Activated naive CD8-positive, alpha-beta T cell treated with anti-CD3 and anti-CD28 coated beads for 36 hours (primary cell): ENCODE measurements at regions not wholly inside any gene's neighbourhood (a gene's known extent, or its start where the extent isn't known, plus 50 kb on each side); places are given as distances from the start of the nearest gene placed in this dataset.

Experiments used
- DNase-seq: peaks from one replicate; pipeline ENCODE4 v3.0.0; 2021
- H3K27ac Mint-ChIP-seq: one replicate; pipeline ENCODE4 v1.8.0; 2022; ENCODE audit warnings: mild to moderate bottlenecking, moderate library complexity, mixed read lengths
- H3K27me3 Mint-ChIP-seq: one replicate; pipeline ENCODE4 v1.8.0; 2022; ENCODE audit warnings: mild to moderate bottlenecking, mixed read lengths
- H3K36me3 Mint-ChIP-seq: one replicate; pipeline ENCODE4 v1.8.0; 2021; ENCODE audit warnings: mild to moderate bottlenecking, mixed read lengths
- H3K4me1 Mint-ChIP-seq: one replicate; pipeline ENCODE4 v1.8.0; 2021; ENCODE audit warnings: mixed read lengths
- H3K4me3 Mint-ChIP-seq: one replicate; pipeline ENCODE4 v1.8.0; 2022; ENCODE audit warnings: mild to moderate bottlenecking, moderate library complexity, mixed read lengths
- H3K9me3 Mint-ChIP-seq: one replicate; pipeline ENCODE4 v1.8.0; 2022; ENCODE audit warnings: mixed read lengths

- no peak overlapping the region for H3K27ac Mint-ChIP-seq
- no peaks in the 10 kb centered on the region for H3K27me3 Mint-ChIP-seq
- H3K4me3 Mint-ChIP-seq = no peak overlapping the region
- peaks cover 6% of the 10 kb centered on the region for H3K9me3 Mint-ChIP-seq
- H3K4me1 Mint-ChIP-seq = no peaks in the 10 kb centered on the region
- no peaks in the 10 kb centered on the region for H3K36me3 Mint-ChIP-seq
- no peak for DNase-seq
These were observed 1280.9 kb downstream of the AACS start for GRCh38 chr12:126346087-126346486.

GRCh38 chr12:126347421-126347820 is 1282.2 kb downstream of the AACS start:
- Mint-ChIP-seq H3K36me3 (no peaks in the 10 kb centered on the region), H3K27ac (no peak overlapping the region), H3K9me3 (peaks cover 6% of the 10 kb centered on the region), H3K27me3 (no peaks in the 10 kb centered on the region), H3K4me1 (no peaks in the 10 kb centered on the region), H3K4me3 (no peak overlapping the region)
- no peak for DNase-seq

GRCh38 chr12:126349383-126349782 is 1284.1 kb downstream of the AACS start:
- H3K36me3 Mint-ChIP-seq = no peaks in the 10 kb centered on the region
- H3K27ac Mint-ChIP-seq = no peak overlapping the region
- no peak for DNase-seq
- no peaks in the 10 kb centered on the region for H3K27me3 Mint-ChIP-seq
- peaks cover 6% of the 10 kb centered on the region for H3K9me3 Mint-ChIP-seq
- no peak overlapping the region for H3K4me3 Mint-ChIP-seq
- no peaks in the 10 kb centered on the region for H3K4me1 Mint-ChIP-seq

GRCh38 chr12:126353604-126354003 is 1288.4 kb downstream of the AACS start:
- Mint-ChIP-seq H3K27me3 (no peaks in the 10 kb centered on the region), H3K36me3 (no peaks in the 10 kb centered on the region), H3K27ac (no peak overlapping the region), H3K4me1 (no peaks in the 10 kb centered on the region), H3K4me3 (no peak overlapping the region), H3K9me3 (peaks cover 3% of the 10 kb centered on the region)
- DNase-seq = no peak

- Mint-ChIP-seq H3K27me3 (no peaks in the 10 kb centered on the region), H3K27ac (no peak overlapping the region), H3K4me1 (no peaks in the 10 kb centered on the region), H3K9me3 (peaks cover 3% of the 10 kb centered on the region), H3K36me3 (no peaks in the 10 kb centered on the region), H3K4me3 (no peak overlapping the region)
- DNase-seq = no peak
These were observed 1289.4 kb downstream of the AACS start for GRCh38 chr12:126354633-126355032.

GRCh38 chr12:126355346-126355745 is 1290.1 kb downstream of the AACS start:
- Mint-ChIP-seq H3K27ac (no peak overlapping the region), H3K4me3 (no peak overlapping the region), H3K9me3 (peaks cover 3% of the 10 kb centered on the region), H3K4me1 (no peaks in the 10 kb centered on the region), H3K27me3 (no peaks in the 10 kb centered on the region), H3K36me3 (no peaks in the 10 kb centered on the region)
- no peak for DNase-seq

- Mint-ChIP-seq H3K4me1 (no peaks in the 10 kb centered on the region), H3K4me3 (no peak overlapping the region), H3K27me3 (no peaks in the 10 kb centered on the region), H3K9me3 (peaks cover 9% of the 10 kb centered on the region), H3K36me3 (no peaks in the 10 kb centered on the region), H3K27ac (no peak overlapping the region)
- no peak for DNase-seq
These were observed 1293.6 kb downstream of the AACS start for GRCh38 chr12:126358806-126359205.

GRCh38 chr12:126359216-126359615 is 1294.0 kb downstream of the AACS start:
- peaks cover 9% of the 10 kb centered on the region for H3K9me3 Mint-ChIP-seq
- no peak for DNase-seq
- no peaks in the 10 kb centered on the region for H3K36me3 Mint-ChIP-seq
- H3K4me3 Mint-ChIP-seq = no peak overlapping the region
- H3K27me3 Mint-ChIP-seq = no peaks in the 10 kb centered on the region
- H3K27ac Mint-ChIP-seq = no peak overlapping the region
- no peaks in the 10 kb centered on the region for H3K4me1 Mint-ChIP-seq

GRCh38 chr12:126361804-126362203 is 1296.6 kb downstream of the AACS start:
- H3K27ac Mint-ChIP-seq = no peak overlapping the region
- H3K9me3 Mint-ChIP-seq = peaks cover 8% of the 10 kb centered on the region
- DNase-seq = no peak
- no peaks in the 10 kb centered on the region for H3K36me3 Mint-ChIP-seq
- no peaks in the 10 kb centered on the region for H3K27me3 Mint-ChIP-seq
- no peak overlapping the region for H3K4me3 Mint-ChIP-seq
- no peaks in the 10 kb centered on the region for H3K4me1 Mint-ChIP-seq

GRCh38 chr12:126362493-126362892 is 1297.3 kb downstream of the AACS start:
- no peaks in the 10 kb centered on the region for H3K4me1 Mint-ChIP-seq
- H3K4me3 Mint-ChIP-seq = no peak overlapping the region
- no peak overlapping the region for H3K27ac Mint-ChIP-seq
- no peaks in the 10 kb centered on the region for H3K27me3 Mint-ChIP-seq
- H3K9me3 Mint-ChIP-seq = peaks cover 6% of the 10 kb centered on the region
- no peaks in the 10 kb centered on the region for H3K36me3 Mint-ChIP-seq
- no peak for DNase-seq

GRCh38 chr12:126362964-126363363 is 1297.7 kb downstream of the AACS start:
- Mint-ChIP-seq H3K36me3 (no peaks in the 10 kb centered on the region), H3K9me3 (peaks cover 6% of the 10 kb centered on the region), H3K27me3 (no peaks in the 10 kb centered on the region), H3K4me1 (no peaks in the 10 kb centered on the region), H3K27ac (no peak overlapping the region), H3K4me3 (no peak overlapping the region)
- no peak for DNase-seq

- no peak for DNase-seq
- Mint-ChIP-seq H3K4me3 (no peak overlapping the region), H3K9me3 (peaks cover 5% of the 10 kb centered on the region), H3K27ac (no peak overlapping the region), H3K4me1 (no peaks in the 10 kb centered on the region), H3K36me3 (no peaks in the 10 kb centered on the region), H3K27me3 (no peaks in the 10 kb centered on the region)
These were observed 1304.5 kb downstream of the AACS start for GRCh38 chr12:126369487-126370463.

GRCh38 chr12:126383506-126383905 is 1318.3 kb downstream of the AACS start:
- Mint-ChIP-seq H3K27ac (no peak overlapping the region), H3K27me3 (no peaks in the 10 kb centered on the region)
- DNase-seq = no peak

GRCh38 chr12:126384026-126384564 is 1318.9 kb downstream of the AACS start:
- no peak overlapping the region for H3K27ac Mint-ChIP-seq
- no peaks in the 10 kb centered on the region for H3K4me1 Mint-ChIP-seq
- H3K36me3 Mint-ChIP-seq = no peaks in the 10 kb centered on the region
- no peak overlapping the region for H3K4me3 Mint-ChIP-seq
- DNase-seq = no peak
- H3K9me3 Mint-ChIP-seq = peaks cover 4% of the 10 kb centered on the region
- no peaks in the 10 kb centered on the region for H3K27me3 Mint-ChIP-seq

More at GRCh38 chr12:126383506-126383905, 1318.3 kb downstream of the AACS start:
- H3K9me3 Mint-ChIP-seq = peaks cover 1% of the 10 kb centered on the region
- H3K36me3 Mint-ChIP-seq = no peaks in the 10 kb centered on the region
- H3K4me3 Mint-ChIP-seq = no peak overlapping the region
- no peaks in the 10 kb centered on the region for H3K4me1 Mint-ChIP-seq

GRCh38 chr12:126385785-126386184 is 1320.5 kb downstream of the AACS start:
- peaks cover 5% of the 10 kb centered on the region for H3K9me3 Mint-ChIP-seq

More at GRCh38 chr12:126385785-126386184, 1320.5 kb downstream of the AACS start:
- H3K4me3 Mint-ChIP-seq = no peak overlapping the region
- H3K36me3 Mint-ChIP-seq = no peaks in the 10 kb centered on the region
- no peak overlapping the region for H3K27ac Mint-ChIP-seq
- H3K4me1 Mint-ChIP-seq = no peaks in the 10 kb centered on the region
- DNase-seq = no peak
- H3K27me3 Mint-ChIP-seq = no peaks in the 10 kb centered on the region
